ENCODE measurements at regions not wholly inside any gene's neighbourhood (a gene's known extent, or its start where the extent isn't known, plus 50 kb on each side); places are given as distances from the start of the nearest gene placed in this dataset.

DNA sequence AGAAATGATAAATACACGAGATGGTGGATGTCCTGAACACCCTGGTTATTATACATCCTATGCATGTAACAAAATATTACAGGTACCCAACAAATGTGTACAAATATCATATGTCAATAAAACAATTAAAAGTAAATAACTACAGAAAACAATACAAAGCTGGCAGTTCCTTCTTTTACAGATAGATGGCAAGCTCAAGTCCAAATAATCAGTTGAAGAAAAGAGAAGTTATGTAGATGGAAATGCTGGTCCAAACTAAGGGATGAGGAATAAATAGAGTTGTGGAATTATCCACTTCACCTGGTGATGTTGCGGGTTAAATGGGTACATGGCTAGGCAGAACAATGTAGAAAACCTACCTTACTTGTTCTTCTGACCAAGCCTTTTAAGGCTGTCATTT is 79.4 kb downstream of the PALM2AKAP2 start:
- intact Hi-C loops (cut with DNase I): no loop called here

DNA sequence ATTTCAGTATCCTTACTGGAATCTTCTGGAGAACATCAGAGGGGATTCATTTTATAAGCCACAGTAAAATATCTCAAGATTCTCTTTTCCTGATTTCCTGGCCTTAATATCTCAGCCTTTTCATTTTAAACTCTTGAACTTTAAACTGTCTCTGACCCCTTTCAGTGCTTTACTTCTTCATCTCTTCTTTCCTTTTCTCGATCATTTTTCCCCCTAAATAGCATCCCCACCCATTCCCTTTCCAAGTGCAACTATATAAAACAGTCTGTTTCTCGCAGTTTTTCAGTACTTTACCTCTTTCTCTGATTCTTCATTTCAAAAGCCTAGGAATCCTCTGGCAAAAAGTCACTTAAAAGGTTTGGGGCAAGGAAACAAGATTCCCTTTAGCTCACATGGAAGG is 80.5 kb downstream of the PALM2AKAP2 start:
- intact Hi-C loops (cut with DNase I): no loop called here
- Histone ChIP-seq H3K4me1 (peaks cover 0 to 11% of the 10 kb centered on the region in 2 donors), H3K4me3 (no peak overlapping the region), H3K27me3 (no peaks in the 10 kb centered on the region), H3K9me3 (no peaks in the 10 kb centered on the region), H3K27ac (peak overlapping the region in 1 of 2 donors; percentile 42), H3K36me3 (no peaks in the 10 kb centered on the region)
- DNase-seq (no peak), ATAC-seq (no peak)
- TF ChIP-seq, protein P1, sequence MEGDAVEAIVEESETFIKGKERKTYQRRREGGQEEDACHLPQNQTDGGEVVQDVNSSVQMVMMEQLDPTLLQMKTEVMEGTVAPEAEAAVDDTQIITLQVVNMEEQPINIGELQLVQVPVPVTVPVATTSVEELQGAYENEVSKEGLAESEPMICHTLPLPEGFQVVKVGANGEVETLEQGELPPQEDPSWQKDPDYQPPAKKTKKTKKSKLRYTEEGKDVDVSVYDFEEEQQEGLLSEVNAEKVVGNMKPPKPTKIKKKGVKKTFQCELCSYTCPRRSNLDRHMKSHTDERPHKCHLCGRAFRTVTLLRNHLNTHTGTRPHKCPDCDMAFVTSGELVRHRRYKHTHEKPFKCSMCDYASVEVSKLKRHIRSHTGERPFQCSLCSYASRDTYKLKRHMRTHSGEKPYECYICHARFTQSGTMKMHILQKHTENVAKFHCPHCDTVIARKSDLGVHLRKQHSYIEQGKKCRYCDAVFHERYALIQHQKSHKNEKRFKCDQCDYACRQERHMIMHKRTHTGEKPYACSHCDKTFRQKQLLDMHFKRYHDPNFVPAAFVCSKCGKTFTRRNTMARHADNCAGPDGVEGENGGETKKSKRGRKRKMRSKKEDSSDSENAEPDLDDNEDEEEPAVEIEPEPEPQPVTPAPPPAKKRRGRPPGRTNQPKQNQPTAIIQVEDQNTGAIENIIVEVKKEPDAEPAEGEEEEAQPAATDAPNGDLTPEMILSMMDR (IDR thresholded peaks at IDR 0.05): no peak

More for the DNA sequence above, 79.4 kb downstream of the PALM2AKAP2 start:
- no peak overlapping the region for H3K27ac ChIP-seq
- H3K9me3 ChIP-seq: no peaks in the 10 kb centered on the region
- TF ChIP-seq, protein P1 (IDR thresholded peaks at IDR 0.05): peak in 1 of 2 donors; percentile 23
- no peak for DNase-seq
- H3K4me3 ChIP-seq: no peak overlapping the region
- no peaks in the 10 kb centered on the region for H3K27me3 ChIP-seq
- peaks cover 0 to 11% of the 10 kb centered on the region in 2 donors for H3K4me1 ChIP-seq
- H3K36me3 ChIP-seq: no peaks in the 10 kb centered on the region
- ATAC-seq: no peak

DNA sequence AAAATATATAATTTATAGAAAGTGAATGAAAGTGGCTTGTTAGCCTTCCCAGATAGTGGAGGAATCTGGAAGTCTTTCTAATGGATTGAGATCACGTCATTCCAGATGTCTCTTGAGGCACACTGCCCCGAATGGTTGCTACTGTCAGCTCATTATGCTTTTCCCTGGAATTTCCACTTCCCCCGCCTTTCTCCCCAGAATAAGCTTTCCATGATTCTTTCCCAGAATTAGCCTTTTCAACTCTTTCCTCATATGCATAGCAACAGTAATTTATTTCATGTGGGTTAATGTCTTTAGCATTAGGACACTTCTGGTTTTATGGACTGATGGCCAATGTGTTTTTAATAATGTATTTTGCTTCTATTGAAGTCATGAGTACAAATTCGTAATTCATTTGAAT is 81.5 kb downstream of the PALM2AKAP2 start:
- Histone ChIP-seq H3K9me3 (no peaks in the 10 kb centered on the region), H3K27ac (peak overlapping the region in 1 of 2 donors; percentile 49), H3K36me3 (no peaks in the 10 kb centered on the region), H3K4me1 (peaks cover 0 to 11% of the 10 kb centered on the region in 2 donors), H3K27me3 (no peaks in the 10 kb centered on the region), H3K4me3 (no peak overlapping the region)
- intact Hi-C loops (cut with DNase I): no loop called here
- peak; percentile 57 for ATAC-seq
- DNase-seq: peak in 2 of 4 donors; percentile 80 to 90
- TF ChIP-seq, protein P1 (IDR thresholded peaks at IDR 0.05): no peak

DNA sequence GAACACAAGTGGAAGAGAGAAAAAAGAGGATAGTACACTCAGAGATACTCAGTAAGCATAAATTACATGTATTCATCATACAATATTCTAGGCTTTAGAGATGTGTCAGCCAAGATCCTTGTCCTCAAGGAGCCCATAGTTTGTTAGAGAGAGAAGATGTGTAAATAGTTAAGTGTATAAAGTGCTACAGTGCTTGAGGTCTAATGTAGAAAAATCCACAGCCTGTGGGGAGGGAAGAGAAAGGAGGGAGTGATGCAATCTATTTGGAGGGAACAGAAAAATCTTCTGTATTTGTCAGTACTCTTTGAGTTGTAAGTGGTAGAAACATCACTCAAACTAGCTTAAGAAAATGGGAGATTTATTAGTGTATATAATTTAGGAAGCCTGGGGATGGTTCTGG is 81.9 kb downstream of the PALM2AKAP2 start:
- no peaks in the 10 kb centered on the region for H3K27me3 ChIP-seq
- no peaks in the 10 kb centered on the region for H3K36me3 ChIP-seq
- H3K4me3 ChIP-seq: no peak overlapping the region
- TF ChIP-seq, protein P1 (IDR thresholded peaks at IDR 0.05): no peak
- DNase-seq (no peak), ATAC-seq (peak; percentile 61)
- H3K27ac ChIP-seq: peak overlapping the region in 1 of 2 donors; percentile 49
- H3K4me1 ChIP-seq: peaks cover 0 to 11% of the 10 kb centered on the region in 2 donors
- no peaks in the 10 kb centered on the region for H3K9me3 ChIP-seq
- intact Hi-C loops (cut with DNase I): no loop called here

DNA sequence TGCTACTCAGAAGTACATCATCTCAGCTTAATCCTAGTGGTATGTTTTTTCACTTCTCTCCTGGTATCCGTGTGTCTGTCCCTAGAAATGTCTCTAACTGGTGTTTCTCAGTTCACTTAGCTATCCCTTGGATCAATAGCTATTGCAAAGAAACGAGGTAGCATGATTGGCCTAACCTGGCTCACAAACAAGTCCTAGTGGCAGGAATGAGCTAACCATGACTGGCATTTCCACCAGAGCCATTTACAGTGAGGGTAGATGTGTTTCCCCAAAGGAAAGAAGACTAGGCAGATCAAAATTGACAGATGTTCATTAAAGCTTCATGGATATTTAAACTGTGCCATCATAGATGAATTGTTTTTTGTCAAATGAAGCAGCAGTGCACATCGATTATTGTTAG is 82.5 kb downstream of the PALM2AKAP2 start:
- Histone ChIP-seq H3K4me1 (peaks cover 0 to 11% of the 10 kb centered on the region in 2 donors), H3K27ac (peak overlapping the region in 1 of 2 donors; percentile 49), H3K4me3 (no peak overlapping the region), H3K27me3 (no peaks in the 10 kb centered on the region), H3K36me3 (no peaks in the 10 kb centered on the region), H3K9me3 (no peaks in the 10 kb centered on the region)
- no peak for DNase-seq
- TF ChIP-seq, protein P1 (IDR thresholded peaks at IDR 0.05): no peak
- intact Hi-C loops (cut with DNase I): no loop called here
- no peak for ATAC-seq

Measured in left lung (tissue), 4 donors.